ENCODE measurements at regions not wholly inside any gene's neighbourhood (a gene's known extent, or its start where the extent isn't known, plus 50 kb on each side); places are given as distances from the start of the nearest gene placed in this dataset.

GRCh38 chr4:96465834-96466233, 625.9 kb downstream of the PDHA2 start:
- Histone ChIP-seq H3K36me3 (ENCODE audit: insufficient read depth, low read length) (no peaks in the 10 kb centered on the region), H3K4me1 (ENCODE audit: insufficient read depth, low read length) (no peaks in the 10 kb centered on the region), H3K79me2 (ENCODE audit: insufficient read depth, low read length) (no peaks in the 10 kb centered on the region), H2AFZ (ENCODE audit: low read length) (no peak overlapping the region), H4K20me1 (ENCODE audit: insufficient read depth, low read length) (no peaks in the 10 kb centered on the region), H3K4me3 (ENCODE audit: insufficient read depth, low read length) (no peak overlapping the region), H3K9me3 (ENCODE audit: low read depth, low read length) (no peaks in the 10 kb centered on the region), H3K27me3 (ENCODE audit: insufficient read depth, low read length) (no peaks in the 10 kb centered on the region), H3K4me2 (ENCODE audit: insufficient read depth, low read length) (no peak overlapping the region), H3K27ac (ENCODE audit: low read depth, low read length) (no peak overlapping the region)
- DNase-seq (ENCODE audit: insufficient read length, low spot score, missing footprints) = no peak
- no peak for TF ChIP-seq CTCF (IDR thresholded peaks at IDR 0.05; ENCODE audit: extremely low read depth, low read depth, low read length)

- H3K9me3 ChIP-seq (ENCODE audit: low read depth, low read length) = no peaks in the 10 kb centered on the region
- no peaks in the 10 kb centered on the region for H3K36me3 ChIP-seq (ENCODE audit: insufficient read depth, low read length)
- no peak for TF ChIP-seq CTCF (IDR thresholded peaks at IDR 0.05; ENCODE audit: extremely low read depth, low read depth, low read length)
- DNase-seq (ENCODE audit: insufficient read length, low spot score, missing footprints) = no peak
- H3K4me3 ChIP-seq (ENCODE audit: insufficient read depth, low read length) = no peak overlapping the region
- no peaks in the 10 kb centered on the region for H3K27me3 ChIP-seq (ENCODE audit: insufficient read depth, low read length)
- H4K20me1 ChIP-seq (ENCODE audit: insufficient read depth, low read length) = no peaks in the 10 kb centered on the region
- no peak overlapping the region for H3K4me2 ChIP-seq (ENCODE audit: insufficient read depth, low read length)
- H3K79me2 ChIP-seq (ENCODE audit: insufficient read depth, low read length) = no peaks in the 10 kb centered on the region
- no peaks in the 10 kb centered on the region for H3K4me1 ChIP-seq (ENCODE audit: insufficient read depth, low read length)
- H3K27ac ChIP-seq (ENCODE audit: low read depth, low read length) = no peak overlapping the region
- H2AFZ ChIP-seq (ENCODE audit: low read length) = no peak overlapping the region
Measured at GRCh38 chr4:96471956-96472867, 632.3 kb downstream of the PDHA2 start.

- Histone ChIP-seq H3K36me3 (ENCODE audit: insufficient read depth, low read length) (no peaks in the 10 kb centered on the region), H3K4me3 (ENCODE audit: insufficient read depth, low read length) (no peak overlapping the region), H2AFZ (ENCODE audit: low read length) (no peak overlapping the region), H3K9me3 (ENCODE audit: low read depth, low read length) (no peaks in the 10 kb centered on the region), H3K4me2 (ENCODE audit: insufficient read depth, low read length) (no peak overlapping the region), H3K27me3 (ENCODE audit: insufficient read depth, low read length) (no peaks in the 10 kb centered on the region), H4K20me1 (ENCODE audit: insufficient read depth, low read length) (no peaks in the 10 kb centered on the region), H3K27ac (ENCODE audit: low read depth, low read length) (no peak overlapping the region), H3K79me2 (ENCODE audit: insufficient read depth, low read length) (no peaks in the 10 kb centered on the region), H3K4me1 (ENCODE audit: insufficient read depth, low read length) (no peaks in the 10 kb centered on the region)
- TF ChIP-seq CTCF (IDR thresholded peaks at IDR 0.05; ENCODE audit: extremely low read depth, low read depth, low read length) = no peak
- no peak for DNase-seq (ENCODE audit: insufficient read length, low spot score, missing footprints)
Measured at GRCh38 chr4:96473246-96473645, 633.4 kb downstream of the PDHA2 start.

GRCh38 chr4:96483308-96484030, 643.6 kb downstream of the PDHA2 start:
- H4K20me1 ChIP-seq (ENCODE audit: insufficient read depth, low read length) = no peaks in the 10 kb centered on the region
- no peaks in the 10 kb centered on the region for H3K9me3 ChIP-seq (ENCODE audit: low read depth, low read length)
- no peaks in the 10 kb centered on the region for H3K4me1 ChIP-seq (ENCODE audit: insufficient read depth, low read length)
- H3K79me2 ChIP-seq (ENCODE audit: insufficient read depth, low read length) = no peaks in the 10 kb centered on the region
- TF ChIP-seq CTCF (IDR thresholded peaks at IDR 0.05; ENCODE audit: extremely low read depth, low read depth, low read length) = no peak
- no peaks in the 10 kb centered on the region for H3K36me3 ChIP-seq (ENCODE audit: insufficient read depth, low read length)
- no peak for DNase-seq (ENCODE audit: insufficient read length, low spot score, missing footprints)
- H3K27ac ChIP-seq (ENCODE audit: low read depth, low read length) = no peak overlapping the region
- no peak overlapping the region for H3K4me2 ChIP-seq (ENCODE audit: insufficient read depth, low read length)
- H2AFZ ChIP-seq (ENCODE audit: low read length) = no peak overlapping the region
- H3K4me3 ChIP-seq (ENCODE audit: insufficient read depth, low read length) = no peak overlapping the region
- no peaks in the 10 kb centered on the region for H3K27me3 ChIP-seq (ENCODE audit: insufficient read depth, low read length)
